Smooth muscle cell (in vitro differentiated cells): ENCODE measurements at regions not wholly inside any gene's neighbourhood (a gene's known extent, or its start where the extent isn't known, plus 50 kb on each side); places are given as distances from the start of the nearest gene placed in this dataset.

Experiments
- DNase-seq: peaks from one replicate; lab custom pipeline; 2025; ENCODE audit not compliant: unreplicated experiment; lab: John Stamatoyannopoulos, UW
- H2AFZ ChIP-seq: fragments of 200-600 bp; sonication (generic); 2 replicates; pipeline ENCODE4 v1.6.0; 2016; ENCODE audit warnings: antibody characterized with exemption, low read depth, mild to moderate bottlenecking
- H3F3A ChIP-seq: fragments of 200-600 bp; sonication (generic); 2 replicates; pipeline ENCODE4 v1.6.0; 2017; ENCODE audit warnings: antibody characterized with exemption, low read depth
- H3K27ac ChIP-seq: fragments of 200-600 bp; sonication (generic); 2 replicates; pipeline ENCODE4 v1.5.1; 2016; ENCODE audit warnings: low read depth, mild to moderate bottlenecking
- H3K27me3 ChIP-seq: fragments of 200-600 bp; sonication (generic); 2 replicates; pipeline ENCODE4 v1.6.1; 2016; ENCODE audit warnings: low read depth, mild to moderate bottlenecking
- H3K36me3 ChIP-seq: fragments of 200-600 bp; sonication (generic); 2 replicates; pipeline ENCODE4 v1.5.1; 2016; ENCODE audit warnings: low read depth
- H3K4me1 ChIP-seq: fragments of 200-600 bp; sonication (generic); 2 replicates; pipeline ENCODE4 v1.5.1; 2016; ENCODE audit warnings: low read depth
- H3K4me2 ChIP-seq: fragments of 200-600 bp; sonication (generic); 2 replicates; pipeline ENCODE4 v1.6.0; 2016; ENCODE audit warnings: mild to moderate bottlenecking
- H3K4me3 ChIP-seq: fragments of 200-600 bp; sonication (generic); 2 replicates; pipeline ENCODE4 v1.5.1; 2016; ENCODE audit warnings: mild to moderate bottlenecking
- H3K79me2 ChIP-seq: fragments of 200-600 bp; sonication (generic); 2 replicates; pipeline ENCODE4 v1.6.0; 2016; ENCODE audit warnings: low read depth, mild to moderate bottlenecking
- H3K9ac ChIP-seq: fragments of 200-600 bp; sonication (generic); 2 replicates; pipeline ENCODE4 v1.6.0; 2016; ENCODE audit warnings: low read depth
- H3K9me3 ChIP-seq: fragments of 200-600 bp; sonication (generic); replicated peaks from 2 replicates; pipeline ENCODE4 v1.5.1; 2016; ENCODE audit warnings: low read depth
- H4K20me1 ChIP-seq: fragments of 200-600 bp; sonication (generic); 2 replicates; pipeline ENCODE4 v1.6.0; 2016; ENCODE audit warnings: low read depth
- CTCF ChIP-seq: fragments of 200-600 bp; sonication (generic); IDR thresholded peaks from 2 replicates; pipeline ENCODE4 v1.5.1; 2017; ENCODE audit warnings: borderline replicate concordance, mild to moderate bottlenecking, antibody characterized with exemption; ENCODE audit not compliant: insufficient read depth, poor library complexity, severe bottlenecking
- WGBS: methylation state at CpG from one replicate; pipeline ENCODE4 v1.1.7; 2016; ENCODE audit warnings: low lambda C conversion rate; 5-methylcytosine and 5-hydroxymethylcytosine counted together

- Histone ChIP-seq H3F3A (peaks cover under 1% of the 10 kb centered on the region), H3K4me1 (peaks cover 15% of the 10 kb centered on the region), H3K4me2 (no peak overlapping the region), H3K36me3 (no peaks in the 10 kb centered on the region), H3K9me3 (no peaks in the 10 kb centered on the region), H3K27me3 (no peaks in the 10 kb centered on the region), H4K20me1 (no peaks in the 10 kb centered on the region), H3K27ac (no peak overlapping the region), H3K4me3 (no peak overlapping the region), H3K79me2 (no peaks in the 10 kb centered on the region), H2AFZ (no peak overlapping the region), H3K9ac (no peak overlapping the region)
- no peak for TF ChIP-seq CTCF
- WGBS: 95% methylated on average over 18 of the region's 18 CpGs
- no peak for DNase-seq
Observed at GRCh38 chr21:43337901-43338655, 88.9 kb downstream of the SIK1 start.

- Histone ChIP-seq H3K4me3 (no peak overlapping the region), H2AFZ (no peak overlapping the region), H3K27ac (no peak overlapping the region), H3K4me1 (peaks cover 18% of the 10 kb centered on the region), H4K20me1 (no peaks in the 10 kb centered on the region), H3K9ac (no peak overlapping the region), H3F3A (peaks cover 9% of the 10 kb centered on the region), H3K9me3 (no peaks in the 10 kb centered on the region), H3K27me3 (no peaks in the 10 kb centered on the region), H3K4me2 (no peak overlapping the region), H3K79me2 (no peaks in the 10 kb centered on the region), H3K36me3 (no peaks in the 10 kb centered on the region)
- DNase-seq: no peak
- WGBS: 94% methylated on average over 8 of the region's 10 CpGs
- no peak for TF ChIP-seq CTCF
Observed at GRCh38 chr21:43335119-43335518, 91.8 kb downstream of the SIK1 start.

- Histone ChIP-seq H3K4me1 (peaks cover 18% of the 10 kb centered on the region), H3K27ac (peak overlapping the region; percentile 99), H3K4me2 (peak overlapping the region; percentile 52), H3F3A (peaks cover 9% of the 10 kb centered on the region), H3K27me3 (no peaks in the 10 kb centered on the region), H3K9ac (peak overlapping the region; percentile 61), H4K20me1 (no peaks in the 10 kb centered on the region), H3K36me3 (no peaks in the 10 kb centered on the region), H3K79me2 (no peaks in the 10 kb centered on the region), H3K4me3 (no peak overlapping the region), H2AFZ (no peak overlapping the region), H3K9me3 (no peaks in the 10 kb centered on the region)
- WGBS: 96% methylated on average over 16 of the region's 16 CpGs
- no peak for TF ChIP-seq CTCF
- DNase-seq: no peak
Observed at GRCh38 chr21:43334214-43334958, 92.5 kb downstream of the SIK1 start.
